ENCODE measurements at regions not wholly inside any gene's neighbourhood (a gene's known extent, or its start where the extent isn't known, plus 50 kb on each side); places are given as distances from the start of the nearest gene placed in this dataset.

DNA sequence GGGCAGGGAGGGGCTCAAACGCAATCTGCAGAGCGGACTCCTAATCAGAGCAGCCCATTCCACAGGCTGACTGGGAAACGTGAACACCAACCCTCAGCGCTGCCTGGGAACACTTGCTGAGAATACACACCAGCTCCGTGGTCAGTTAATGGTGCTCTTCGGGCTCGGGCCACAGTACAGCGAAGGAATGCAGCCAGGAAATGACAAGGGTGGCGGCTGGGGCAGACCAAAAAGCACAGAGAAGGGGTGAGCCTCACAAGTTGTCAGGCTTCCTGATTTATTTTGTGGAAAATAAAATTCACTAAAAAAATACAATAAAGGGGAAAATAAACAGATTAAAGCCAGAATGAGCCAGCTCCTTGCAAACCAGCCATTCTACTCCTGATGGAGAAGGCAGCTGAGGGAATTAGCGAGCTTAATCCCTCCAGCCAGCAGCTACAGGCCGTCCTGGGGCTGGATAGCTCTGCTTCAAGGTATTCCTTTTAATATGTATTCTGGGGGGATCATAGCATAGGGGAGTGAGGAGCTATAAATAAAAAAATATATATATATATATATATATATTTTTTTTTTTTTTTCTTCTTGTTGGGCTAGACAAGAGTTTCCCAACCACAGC is 165.5 kb upstream of the NTM start:
- no peak overlapping the region for H3K4me3 ChIP-seq (ENCODE audit: low read length)
- no peaks in the 10 kb centered on the region for H3K79me2 ChIP-seq (ENCODE audit: low read length)
- H3K4me1 ChIP-seq (ENCODE audit: low read length): no peaks in the 10 kb centered on the region
- H4K20me1 ChIP-seq (ENCODE audit: insufficient read depth, low read length): no peaks in the 10 kb centered on the region
- no peak overlapping the region for H3K27ac ChIP-seq (ENCODE audit: low read length)
- TF ChIP-seq EZH2phosphoT487 (IDR thresholded peaks at IDR 0.05; ENCODE audit: low read depth): no peak
- TF ChIP-seq, protein P1, sequence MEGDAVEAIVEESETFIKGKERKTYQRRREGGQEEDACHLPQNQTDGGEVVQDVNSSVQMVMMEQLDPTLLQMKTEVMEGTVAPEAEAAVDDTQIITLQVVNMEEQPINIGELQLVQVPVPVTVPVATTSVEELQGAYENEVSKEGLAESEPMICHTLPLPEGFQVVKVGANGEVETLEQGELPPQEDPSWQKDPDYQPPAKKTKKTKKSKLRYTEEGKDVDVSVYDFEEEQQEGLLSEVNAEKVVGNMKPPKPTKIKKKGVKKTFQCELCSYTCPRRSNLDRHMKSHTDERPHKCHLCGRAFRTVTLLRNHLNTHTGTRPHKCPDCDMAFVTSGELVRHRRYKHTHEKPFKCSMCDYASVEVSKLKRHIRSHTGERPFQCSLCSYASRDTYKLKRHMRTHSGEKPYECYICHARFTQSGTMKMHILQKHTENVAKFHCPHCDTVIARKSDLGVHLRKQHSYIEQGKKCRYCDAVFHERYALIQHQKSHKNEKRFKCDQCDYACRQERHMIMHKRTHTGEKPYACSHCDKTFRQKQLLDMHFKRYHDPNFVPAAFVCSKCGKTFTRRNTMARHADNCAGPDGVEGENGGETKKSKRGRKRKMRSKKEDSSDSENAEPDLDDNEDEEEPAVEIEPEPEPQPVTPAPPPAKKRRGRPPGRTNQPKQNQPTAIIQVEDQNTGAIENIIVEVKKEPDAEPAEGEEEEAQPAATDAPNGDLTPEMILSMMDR (IDR thresholded peaks at IDR 0.05; ENCODE audit: low read depth, low read length): no peak
- H3K4me2 ChIP-seq (ENCODE audit: low read length): no peak overlapping the region
- no peak overlapping the region for H3K9ac ChIP-seq (ENCODE audit: low read length)
- H3K27me3 ChIP-seq (ENCODE audit: low read depth, low read length): peaks cover 14% of the 10 kb centered on the region
- H3K9me3 ChIP-seq (ENCODE audit: insufficient read depth, low read length): no peaks in the 10 kb centered on the region
- H3K36me3 ChIP-seq (replicated peaks; ENCODE audit: low read depth, low read length): no peaks in the 10 kb centered on the region
- H2AFZ ChIP-seq (ENCODE audit: low read depth, low read length): no peak overlapping the region

DNA sequence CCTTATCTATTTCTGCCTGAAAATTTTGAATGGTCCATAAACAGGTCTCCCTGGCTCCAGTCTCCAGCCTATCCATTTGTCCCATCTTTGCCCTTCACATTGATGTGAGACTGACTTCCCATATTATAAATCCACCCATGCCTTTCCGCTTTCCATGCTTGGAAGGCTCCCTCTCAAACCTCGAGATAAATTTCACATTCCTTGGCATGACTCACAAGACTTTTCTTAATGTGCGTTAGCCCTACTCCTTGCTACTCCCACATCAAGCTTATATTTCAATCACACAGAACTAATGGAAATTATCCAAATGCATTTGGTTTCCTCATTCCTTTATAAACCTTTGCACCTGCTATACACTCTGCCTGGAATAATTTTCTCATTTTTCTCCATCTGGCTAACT is 163.7 kb upstream of the NTM start:
- Histone ChIP-seq H3K27ac (ENCODE audit: low read length) (no peak overlapping the region), H3K36me3 (replicated peaks; ENCODE audit: low read depth, low read length) (no peaks in the 10 kb centered on the region), H3K4me3 (ENCODE audit: low read length) (no peak overlapping the region), H3K9me3 (ENCODE audit: insufficient read depth, low read length) (no peaks in the 10 kb centered on the region), H3K4me2 (ENCODE audit: low read length) (no peak overlapping the region), H4K20me1 (ENCODE audit: insufficient read depth, low read length) (no peaks in the 10 kb centered on the region), H2AFZ (ENCODE audit: low read depth, low read length) (no peak overlapping the region), H3K4me1 (ENCODE audit: low read length) (no peaks in the 10 kb centered on the region), H3K9ac (ENCODE audit: low read length) (no peak overlapping the region), H3K79me2 (ENCODE audit: low read length) (no peaks in the 10 kb centered on the region), H3K27me3 (ENCODE audit: low read depth, low read length) (peaks cover 16% of the 10 kb centered on the region; the same call in 1 of the 2 replicates)
- TF ChIP-seq, protein P1 (IDR thresholded peaks at IDR 0.05; ENCODE audit: low read depth, low read length): no peak
- TF ChIP-seq EZH2phosphoT487 (IDR thresholded peaks at IDR 0.05; ENCODE audit: low read depth): no peak

DNA sequence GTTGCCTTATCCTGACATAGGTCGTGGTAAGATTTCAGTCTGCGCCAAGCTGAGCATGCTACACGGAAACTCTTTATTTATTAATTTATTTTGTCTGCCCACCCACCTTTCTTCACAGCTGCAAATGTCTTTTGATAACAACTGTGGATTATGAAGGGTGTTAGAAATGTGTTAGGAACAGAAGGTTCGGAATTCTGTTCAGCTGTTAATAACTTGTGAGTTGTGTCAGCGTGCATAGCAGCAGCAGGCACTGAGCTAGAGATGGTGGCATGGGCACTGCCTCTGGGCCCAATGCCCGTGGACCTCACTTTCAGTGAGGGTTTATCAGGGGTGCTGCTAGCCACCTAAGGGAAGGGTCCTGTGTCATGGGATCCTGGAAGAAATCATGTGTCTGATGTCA is 162.5 kb upstream of the NTM start:
- Histone ChIP-seq H3K9ac (ENCODE audit: low read length) (no peak overlapping the region), H2AFZ (ENCODE audit: low read depth, low read length) (no peak overlapping the region), H3K79me2 (ENCODE audit: low read length) (no peaks in the 10 kb centered on the region), H3K36me3 (replicated peaks; ENCODE audit: low read depth, low read length) (no peaks in the 10 kb centered on the region), H3K27me3 (ENCODE audit: low read depth, low read length) (peaks cover 22% of the 10 kb centered on the region; the same call in 1 of the 2 replicates), H3K9me3 (ENCODE audit: insufficient read depth, low read length) (no peaks in the 10 kb centered on the region), H3K4me1 (ENCODE audit: low read length) (no peaks in the 10 kb centered on the region), H4K20me1 (ENCODE audit: insufficient read depth, low read length) (no peaks in the 10 kb centered on the region), H3K4me3 (ENCODE audit: low read length) (no peak overlapping the region), H3K27ac (ENCODE audit: low read length) (no peak overlapping the region), H3K4me2 (ENCODE audit: low read length) (no peak overlapping the region)
- TF ChIP-seq, protein P1 (IDR thresholded peaks at IDR 0.05; ENCODE audit: low read depth, low read length): no peak
- no peak for TF ChIP-seq EZH2phosphoT487 (IDR thresholded peaks at IDR 0.05; ENCODE audit: low read depth)

DNA sequence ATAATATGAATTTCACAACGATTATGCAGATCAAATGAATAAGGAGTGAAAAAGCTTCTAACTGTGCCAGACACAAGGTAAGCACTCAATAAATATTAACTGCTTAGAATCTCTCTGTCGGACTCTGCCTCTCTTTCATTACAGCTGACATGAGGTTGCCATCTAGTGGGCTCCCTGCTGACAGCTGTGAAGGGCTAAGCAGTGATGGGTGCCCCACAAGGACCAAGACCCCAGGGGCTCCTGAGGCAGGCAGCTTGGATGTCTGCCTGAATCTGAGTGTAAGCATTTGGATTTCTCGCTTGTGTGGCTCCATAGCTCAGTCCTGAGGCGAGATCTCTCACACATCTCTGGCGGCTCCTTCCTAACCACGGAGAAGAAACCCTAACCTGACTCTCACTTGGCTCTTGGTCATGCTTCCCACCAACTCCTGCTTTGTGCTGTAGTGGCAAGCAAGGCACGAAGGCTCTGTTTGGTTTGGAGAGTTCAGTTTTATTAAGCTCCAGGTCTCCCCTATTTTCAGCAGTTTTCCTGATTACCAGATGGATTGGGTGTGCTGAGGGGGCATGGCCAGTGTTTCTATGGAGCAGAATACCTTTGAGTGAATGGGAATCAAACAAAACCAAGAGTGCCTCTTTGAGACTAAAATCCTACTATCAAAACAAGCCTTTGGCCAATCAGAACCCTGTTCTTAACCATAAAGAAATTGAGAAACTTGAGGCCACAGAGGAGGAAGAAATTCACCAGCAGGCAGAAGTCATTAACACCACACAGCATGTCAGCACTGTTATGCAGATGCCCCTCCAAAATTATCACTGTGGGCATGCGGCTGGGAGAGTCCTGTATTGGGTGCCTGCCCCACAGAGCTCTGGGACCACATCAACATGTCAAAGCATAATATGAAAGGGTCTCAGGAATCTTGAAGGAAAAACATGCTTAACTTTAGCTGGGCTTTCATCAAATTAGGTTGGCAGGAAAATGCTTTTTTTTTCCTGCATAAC is 152.8 kb upstream of the NTM start:
- Histone ChIP-seq H3K79me2 (ENCODE audit: low read length) (no peaks in the 10 kb centered on the region), H3K4me1 (ENCODE audit: low read length) (no peaks in the 10 kb centered on the region), H3K36me3 (replicated peaks; ENCODE audit: low read depth, low read length) (no peaks in the 10 kb centered on the region), H3K4me2 (ENCODE audit: low read length) (no peak overlapping the region), H3K9me3 (ENCODE audit: insufficient read depth, low read length) (no peaks in the 10 kb centered on the region), H3K9ac (ENCODE audit: low read length) (no peak overlapping the region), H4K20me1 (ENCODE audit: insufficient read depth, low read length) (no peaks in the 10 kb centered on the region), H3K4me3 (ENCODE audit: low read length) (no peak overlapping the region), H3K27me3 (ENCODE audit: low read depth, low read length) (peaks cover 46% of the 10 kb centered on the region), H3K27ac (ENCODE audit: low read length) (no peak overlapping the region), H2AFZ (ENCODE audit: low read depth, low read length) (no peak overlapping the region)
- no peak for TF ChIP-seq EZH2phosphoT487 (IDR thresholded peaks at IDR 0.05; ENCODE audit: low read depth)
- TF ChIP-seq, protein P1 (IDR thresholded peaks at IDR 0.05; ENCODE audit: low read depth, low read length): peak; percentile 50

Data from OCI-LY3 (cell line).